GM12892 (cell line): ENCODE measurements at regions not wholly inside any gene's neighbourhood (a gene's known extent, or its start where the extent isn't known, plus 50 kb on each side); places are given as distances from the start of the nearest gene placed in this dataset.

ENCODE experiments used
- POLR2A ChIP-seq: IDR thresholded peaks from 2 replicates; pipeline ENCODE4 v1.6.1; 2011; ENCODE audit warnings: low read depth, low read length, control low read depth
- TAF1 ChIP-seq: IDR thresholded peaks from 2 replicates; pipeline ENCODE4 v1.6.1; 2011; ENCODE audit warnings: low read depth, mild to moderate bottlenecking, control low read depth, low read length, borderline replicate concordance

- TF ChIP-seq TAF1 (no peak), POLR2A (no peak)
Observed at GRCh38 chr3:105040026-105040622, 326.6 kb upstream of the ALCAM start.
